H9 (cell line): ENCODE measurements at regions not wholly inside any gene's neighbourhood (a gene's known extent, or its start where the extent isn't known, plus 50 kb on each side); places are given as distances from the start of the nearest gene placed in this dataset.

Source experiments
- DNase-seq: peaks from one replicate; pipeline ENCODE4 v3.0.0-alpha.2; 2017
- H2AFZ ChIP-seq: one replicate; pipeline ENCODE4 v1.6.1; 2013; ENCODE audit warnings: mild to moderate bottlenecking, low read length, control low read depth, moderate library complexity
- H2AK5ac ChIP-seq: 2 replicates; pipeline ENCODE4 v1.6.1; 2013; ENCODE audit warnings: low read length, control low read depth, mixed read lengths; ENCODE audit not compliant: insufficient read length
- H2BK120ac ChIP-seq: one replicate; pipeline ENCODE4 v1.6.1; 2013; ENCODE audit warnings: low read depth, mild to moderate bottlenecking, low read length, control low read depth, inconsistent platforms; ENCODE audit not compliant: poor library complexity, severe bottlenecking
- H2BK12ac ChIP-seq: 2 replicates; pipeline ENCODE4 v1.6.1; 2013; ENCODE audit warnings: low read length, control low read depth, mixed read lengths, low read depth; ENCODE audit not compliant: insufficient read length
- H2BK15ac ChIP-seq: 2 replicates; pipeline ENCODE4 v1.6.1; 2013; ENCODE audit warnings: low read depth, low read length, control low read depth
- H2BK20ac ChIP-seq: one replicate; pipeline ENCODE4 v1.6.1; 2013; ENCODE audit warnings: low read depth, mild to moderate bottlenecking, low read length, control low read depth, inconsistent platforms; ENCODE audit not compliant: poor library complexity, severe bottlenecking
- H2BK5ac ChIP-seq: 2 replicates; pipeline ENCODE4 v1.6.1; 2013; ENCODE audit warnings: low read length, control low read depth, mixed read lengths; ENCODE audit not compliant: insufficient read length
- H3K14ac ChIP-seq: 2 replicates; pipeline ENCODE4 v1.6.1; 2013; ENCODE audit warnings: low read length, control low read depth; ENCODE audit not compliant: insufficient read depth
- H3K18ac ChIP-seq: 2 replicates; pipeline ENCODE4 v1.6.1; 2013; ENCODE audit warnings: low read depth, mild to moderate bottlenecking, mixed read lengths, low read length, control low read depth; ENCODE audit not compliant: insufficient read length
- H3K23ac ChIP-seq: 2 replicates; pipeline ENCODE4 v1.6.1; 2013; ENCODE audit warnings: low read length, control low read depth, mixed read lengths, low read depth; ENCODE audit not compliant: insufficient read length
- H3K23me2 ChIP-seq: 2 replicates; pipeline ENCODE4 v1.6.1; 2013; ENCODE audit warnings: low read depth, mild to moderate bottlenecking, mixed read lengths, low read length, control low read depth; ENCODE audit not compliant: insufficient read length, poor library complexity, severe bottlenecking
- H3K27ac ChIP-seq: 2 replicates; pipeline ENCODE4 v1.5.1; 2013; ENCODE audit warnings: low read length, control low read depth, mixed read lengths, low read depth; ENCODE audit not compliant: insufficient read length
- H3K27me3 ChIP-seq: 2 replicates; pipeline ENCODE4 v1.6.1; 2013; ENCODE audit warnings: low read length, control low read depth, inconsistent platforms; ENCODE audit not compliant: insufficient read depth
- H3K4ac ChIP-seq: 2 replicates; pipeline ENCODE4 v1.6.1; 2013; ENCODE audit warnings: low read depth, mild to moderate bottlenecking, control low read depth, inconsistent platforms, low read length, moderate library complexity
- H3K4me1 ChIP-seq: 2 replicates; pipeline ENCODE4 v1.6.1; 2013; ENCODE audit warnings: low read length, control low read depth, inconsistent platforms; ENCODE audit not compliant: insufficient read depth
- H3K4me2 ChIP-seq: 2 replicates; pipeline ENCODE4 v1.6.1; 2013; ENCODE audit warnings: low read length, control low read depth, mixed read lengths; ENCODE audit not compliant: insufficient read length, insufficient read depth
- H3K56ac ChIP-seq: 2 replicates; pipeline ENCODE4 v1.6.1; 2013; ENCODE audit warnings: low read depth, mild to moderate bottlenecking, mixed read lengths, low read length, control low read depth; ENCODE audit not compliant: insufficient read length
- H3K79me1 ChIP-seq: 2 replicates; pipeline ENCODE4 v1.6.1; 2013; ENCODE audit warnings: low read depth, mild to moderate bottlenecking, moderate library complexity, low read length, control low read depth, inconsistent platforms; ENCODE audit not compliant: insufficient read depth, poor library complexity, severe bottlenecking
- H3K79me2 ChIP-seq: 2 replicates; pipeline ENCODE4 v1.6.1; 2013; ENCODE audit warnings: low read length, control low read depth, inconsistent platforms; ENCODE audit not compliant: insufficient read depth
- H3K9ac ChIP-seq: 2 replicates; pipeline ENCODE4 v1.6.1; 2013; ENCODE audit warnings: low read length, control low read depth, mixed read lengths; ENCODE audit not compliant: insufficient read length; ENCODE audit errors: extremely low read depth
- H3K9me3 ChIP-seq: one replicate; pipeline ENCODE4 v1.6.1; 2013; ENCODE audit warnings: low read depth, low read length, inconsistent platforms; ENCODE audit not compliant: control insufficient read depth
- H3T11ph ChIP-seq: one replicate; pipeline ENCODE4 v1.6.1; 2013; ENCODE audit warnings: mild to moderate bottlenecking, low read length, control low read depth, inconsistent platforms
- H4K20me1 ChIP-seq: one replicate; pipeline ENCODE4 v1.6.1; 2013; ENCODE audit not compliant: control insufficient read depth, insufficient read length, insufficient read depth
- H4K5ac ChIP-seq: 2 replicates; pipeline ENCODE4 v1.6.1; 2013; ENCODE audit warnings: low read depth, mild to moderate bottlenecking, mixed read lengths, low read length, control low read depth; ENCODE audit not compliant: insufficient read length
- H4K8ac ChIP-seq: replicated peaks from 2 replicates; pipeline ENCODE4 v1.6.1; 2013; ENCODE audit warnings: low read length, control low read depth, mixed read lengths, low read depth; ENCODE audit not compliant: insufficient read length
- H4K91ac ChIP-seq: 2 replicates; pipeline ENCODE4 v1.6.1; 2013; ENCODE audit warnings: low read depth, mild to moderate bottlenecking, moderate library complexity, mixed read lengths, low read length, control low read depth; ENCODE audit not compliant: insufficient read length
- H3K27ac Mint-ChIP-seq, 3 experiments: 2 replicates in 2 of 3; 3 replicates in 1 of 3; pipeline ENCODE4 v1.8.0; 2020 to 2021; ENCODE audit warnings: mixed read lengths in 3 of 3, mild to moderate bottlenecking in 1 of 3, moderate library complexity in 1 of 3
- H3K27me3 Mint-ChIP-seq: 2 replicates; pipeline ENCODE4 v1.8.0; 2021; ENCODE audit warnings: low read depth, mild to moderate bottlenecking, moderate library complexity, mixed read lengths
- H3K36me3 Mint-ChIP-seq, 3 experiments: 2 replicates in 2 of 3; 3 replicates in 1 of 3; pipeline ENCODE4 v1.8.0; 2020 to 2021; ENCODE audit warnings: low read depth in 3 of 3, mixed read lengths in 3 of 3; ENCODE audit not compliant: insufficient read depth in 1 of 3
- H3K4me1 Mint-ChIP-seq, 2 experiments: 2 replicates each; pipeline ENCODE4 v1.8.0; 2020; ENCODE audit warnings: mixed read lengths in 2 of 2
- H3K4me3 Mint-ChIP-seq, 2 experiments: 2 replicates in 1 of 2; 3 replicates in 1 of 2; pipeline ENCODE4 v1.8.0; 2020 to 2021; ENCODE audit warnings: mild to moderate bottlenecking in 2 of 2, mixed read lengths in 2 of 2, moderate library complexity in 1 of 2
- H3K9me3 Mint-ChIP-seq, 2 experiments: 2 replicates in 1 of 2; 3 replicates in 1 of 2; pipeline ENCODE4 v1.8.0; 2020; ENCODE audit warnings: mild to moderate bottlenecking in 2 of 2, mixed read lengths in 2 of 2, moderate library complexity in 1 of 2
- CTCF ChIP-seq: fragments of 200-600 bp; sonication (generic); conservative IDR thresholded peaks from 3 replicates; pipeline ENCODE4 v1.8.0; 2021; ENCODE audit warnings: antibody characterized with exemption, mild to moderate bottlenecking
- WGBS: extraction: QIAGEN DNeasy Blood & Tissue Kit; methylation state at CpG from one replicate; pipeline ENCODE4 v1.1.7; 2013; ENCODE audit warnings: missing lambda C conversion rate, low lambda C conversion rate, mixed read lengths; ENCODE audit not compliant: insufficient read length; ENCODE audit errors: extremely low coverage; 5-methylcytosine and 5-hydroxymethylcytosine counted together

DNA sequence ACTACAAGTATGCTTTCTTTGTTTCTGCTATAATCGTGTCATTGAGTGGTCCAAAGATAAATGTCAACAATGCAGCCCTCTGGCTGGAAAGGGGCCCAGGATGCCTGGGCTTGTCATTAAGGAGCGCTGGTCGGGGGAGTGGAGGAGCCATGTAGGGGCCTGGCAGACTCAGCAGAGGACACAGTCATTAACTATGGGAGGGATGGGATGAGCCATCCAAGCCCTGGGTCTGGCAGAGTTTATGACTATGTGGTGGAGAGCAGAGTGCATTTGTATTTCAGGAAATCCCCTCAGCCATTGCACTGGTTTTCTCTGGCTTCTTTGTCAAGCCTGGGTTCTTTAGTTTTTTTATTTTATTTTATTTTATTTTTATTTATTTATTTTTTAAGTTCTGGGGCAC lies 243.1 kb downstream of the C12orf75 start:
- H3K4me1 Mint-ChIP-seq, result no peaks in the 10 kb centered on the region
- H3T11ph ChIP-seq, result no peak overlapping the region
- H3K9ac ChIP-seq, result no peak overlapping the region
- H2AK5ac ChIP-seq, result no peak overlapping the region
- no peak overlapping the region for H3K4me3 Mint-ChIP-seq
- H3K18ac ChIP-seq, result no peak overlapping the region
- DNase-seq, result no peak
- no peak overlapping the region for H2BK5ac ChIP-seq
- no peak overlapping the region for H3K4me2 ChIP-seq
- no peaks in the 10 kb centered on the region; the same call in none of the 2 replicates for H3K27me3 Mint-ChIP-seq
- H3K4ac ChIP-seq, result no peak overlapping the region
- no peak overlapping the region for H3K23ac ChIP-seq
- no CpG with 5 or more reads among the region's 3 CpGs for WGBS
- H3K79me2 ChIP-seq, result no peaks in the 10 kb centered on the region
- H2AFZ ChIP-seq, result no peak overlapping the region
- H3K27ac ChIP-seq, result no peak overlapping the region
- no peaks in the 10 kb centered on the region for H3K9me3 ChIP-seq
- no peaks in the 10 kb centered on the region; a peak in 1 of 5 replicates for H3K9me3 Mint-ChIP-seq
- no peaks in the 10 kb centered on the region for H3K23me2 ChIP-seq
- no peak overlapping the region for H2BK20ac ChIP-seq
- H4K8ac ChIP-seq, result no peak overlapping the region
- no peak overlapping the region for H2BK12ac ChIP-seq
- H4K5ac ChIP-seq, result no peak overlapping the region
- no peak overlapping the region for H2BK120ac ChIP-seq
- no peak for TF ChIP-seq CTCF
- no peak overlapping the region for H3K14ac ChIP-seq
- H3K36me3 Mint-ChIP-seq, result no peaks in the 10 kb centered on the region; a peak in 1 of 7 replicates
- no peak overlapping the region for H4K91ac ChIP-seq
- H4K20me1 ChIP-seq, result no peaks in the 10 kb centered on the region
- no peak overlapping the region for H2BK15ac ChIP-seq
- no peak overlapping the region for H3K56ac ChIP-seq
- H3K79me1 ChIP-seq, result no peaks in the 10 kb centered on the region
- H3K27me3 ChIP-seq, result no peaks in the 10 kb centered on the region
- no peak overlapping the region for H3K27ac Mint-ChIP-seq
- H3K4me1 ChIP-seq, result no peaks in the 10 kb centered on the region
